ENCODE measurements at regions not wholly inside any gene's neighbourhood (a gene's known extent, or its start where the extent isn't known, plus 50 kb on each side); places are given as distances from the start of the nearest gene placed in this dataset.

DNA sequence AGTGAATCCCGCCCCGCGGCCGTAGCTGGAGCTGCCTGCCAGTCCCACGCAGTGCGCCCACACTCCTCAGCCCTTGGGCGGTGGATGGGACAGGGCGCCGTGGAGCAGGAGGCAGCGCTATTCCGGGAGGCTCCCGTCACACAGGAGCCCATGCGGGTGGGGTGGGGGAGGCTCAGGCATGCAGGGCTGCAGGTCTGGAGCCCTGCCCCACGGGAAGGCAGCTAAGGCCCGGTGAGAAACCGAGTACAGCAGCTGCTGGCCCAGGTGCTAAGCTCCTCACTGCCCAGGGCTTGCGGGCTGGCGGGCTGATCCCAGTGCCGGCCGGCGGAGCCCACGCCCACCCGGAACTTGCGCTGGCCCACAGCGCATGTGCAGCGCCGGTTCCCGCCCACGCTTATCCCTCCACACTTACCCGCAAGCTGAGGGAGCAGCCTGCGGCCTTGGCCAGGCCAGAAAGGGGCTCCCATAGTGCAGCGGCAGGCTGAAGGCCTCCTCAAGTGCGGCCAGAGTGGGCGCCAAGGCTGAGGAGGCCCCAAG, 1152.8 kb upstream of the CELF4 start:
- Histone ChIP-seq H3K4me3 (ENCODE audit: low read length in 2 of 2) (no peak overlapping the region), H3K9ac (ENCODE audit: low read length in 2 of 2) (no peak overlapping the region)

GRCh38 chr18:38709122-38709521, 1143.5 kb upstream of the CELF4 start:
- Histone ChIP-seq H3K9ac (ENCODE audit: low read length in 2 of 2) (no peak overlapping the region), H3K4me1 (ENCODE audit: control insufficient read depth, insufficient read depth, low read length) (no peaks in the 10 kb centered on the region), H3K9me3 (ENCODE audit: control insufficient read depth in 2 of 2, low read length in 2 of 2) (no peaks in the 10 kb centered on the region), H3K27me3 (ENCODE audit: control insufficient read depth in 1 of 2, insufficient read depth in 2 of 2, low read length in 2 of 2) (no peaks in the 10 kb centered on the region), H3K36me3 (ENCODE audit: control insufficient read depth in 2 of 2, insufficient read depth in 2 of 2, low read length in 2 of 2) (no peaks in the 10 kb centered on the region), H3K27ac (ENCODE audit: low read length) (no peak overlapping the region), H3K4me3 (ENCODE audit: low read length in 2 of 2) (no peak overlapping the region)

More for the DNA sequence above, 1152.8 kb upstream of the CELF4 start:
- Histone ChIP-seq H3K4me1 (ENCODE audit: control insufficient read depth, insufficient read depth, low read length) (no peaks in the 10 kb centered on the region), H3K27ac (ENCODE audit: low read length) (no peak overlapping the region), H3K27me3 (ENCODE audit: control insufficient read depth in 1 of 2, insufficient read depth in 2 of 2, low read length in 2 of 2) (no peaks in the 10 kb centered on the region), H3K9me3 (ENCODE audit: control insufficient read depth in 2 of 2, low read length in 2 of 2) (no peaks in the 10 kb centered on the region), H3K36me3 (ENCODE audit: control insufficient read depth in 2 of 2, insufficient read depth in 2 of 2, low read length in 2 of 2) (no peaks in the 10 kb centered on the region)

GRCh38 chr18:38706373-38706772, 1140.8 kb upstream of the CELF4 start:
- Histone ChIP-seq H3K27me3 (ENCODE audit: control insufficient read depth in 1 of 2, insufficient read depth in 2 of 2, low read length in 2 of 2) (no peaks in the 10 kb centered on the region), H3K36me3 (ENCODE audit: control insufficient read depth in 2 of 2, insufficient read depth in 2 of 2, low read length in 2 of 2) (no peaks in the 10 kb centered on the region), H3K9me3 (ENCODE audit: control insufficient read depth in 2 of 2, low read length in 2 of 2) (no peaks in the 10 kb centered on the region), H3K9ac (ENCODE audit: low read length in 2 of 2) (no peak overlapping the region), H3K4me3 (ENCODE audit: low read length in 2 of 2) (no peak overlapping the region), H3K4me1 (ENCODE audit: control insufficient read depth, insufficient read depth, low read length) (no peaks in the 10 kb centered on the region), H3K27ac (ENCODE audit: low read length) (no peak overlapping the region)

DNA sequence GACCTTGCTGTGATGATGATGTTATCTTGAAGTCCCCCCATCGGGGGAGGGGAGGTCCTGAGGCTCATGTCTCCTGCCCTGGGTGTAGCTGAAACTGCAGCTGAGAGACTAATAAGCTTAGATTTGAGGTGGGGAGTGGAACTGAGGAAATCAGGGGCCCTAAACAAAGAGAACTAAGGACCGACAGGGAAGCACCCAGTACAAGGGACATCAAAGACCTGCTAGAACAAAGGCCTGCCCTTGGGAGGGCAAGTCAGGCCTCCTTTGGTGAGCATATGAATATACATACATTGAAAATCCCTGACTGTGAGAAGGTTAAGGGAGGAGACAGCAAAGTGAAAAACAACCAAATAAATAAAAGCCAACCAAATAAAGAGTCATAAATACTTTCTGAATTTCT, 1132.5 kb upstream of the CELF4 start:
- Histone ChIP-seq H3K4me1 (ENCODE audit: control insufficient read depth, insufficient read depth, low read length) (no peaks in the 10 kb centered on the region), H3K27ac (ENCODE audit: low read length) (no peak overlapping the region), H3K9me3 (ENCODE audit: control insufficient read depth in 2 of 2, low read length in 2 of 2) (no peaks in the 10 kb centered on the region), H3K36me3 (ENCODE audit: control insufficient read depth in 2 of 2, insufficient read depth in 2 of 2, low read length in 2 of 2) (no peaks in the 10 kb centered on the region), H3K9ac (ENCODE audit: low read length in 2 of 2) (no peak overlapping the region), H3K27me3 (ENCODE audit: control insufficient read depth in 1 of 2, insufficient read depth in 2 of 2, low read length in 2 of 2) (no peaks in the 10 kb centered on the region), H3K4me3 (ENCODE audit: low read length in 2 of 2) (no peak overlapping the region)

DNA sequence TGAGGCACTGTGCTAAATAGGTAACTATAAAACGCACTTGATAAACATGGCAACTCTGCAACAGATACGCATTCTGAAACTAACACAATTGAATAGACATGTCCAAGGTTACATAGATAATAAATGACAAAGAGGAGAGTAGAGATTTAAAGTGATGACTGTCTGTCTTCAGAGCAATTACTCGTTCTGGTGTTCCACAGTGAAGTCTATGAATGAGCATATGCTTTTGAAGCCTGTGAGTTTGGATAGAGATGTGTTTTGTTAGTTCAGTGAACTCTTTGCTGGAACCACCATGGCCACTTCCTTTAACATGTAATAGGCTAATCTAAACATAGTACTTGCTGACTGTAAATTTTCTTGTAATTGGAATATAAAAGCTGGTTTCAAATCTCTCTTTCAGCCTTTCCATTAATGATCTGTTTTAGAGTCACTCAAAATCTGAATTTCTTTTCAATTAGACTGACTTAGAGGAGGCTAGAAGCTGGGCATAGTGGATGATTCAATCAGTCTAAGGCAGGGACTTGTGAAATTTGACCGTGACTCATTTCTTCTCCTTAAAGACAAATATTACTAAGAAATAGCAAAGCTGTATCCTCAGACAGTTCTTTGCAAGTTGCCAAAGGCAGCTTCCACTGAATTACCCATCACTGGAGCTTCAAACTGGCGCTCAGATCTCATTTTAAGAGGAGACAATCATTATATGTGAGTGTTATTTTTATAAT, 1130.1 kb upstream of the CELF4 start:
- H3K9me3 ChIP-seq (ENCODE audit: control insufficient read depth in 2 of 2, low read length in 2 of 2): no peaks in the 10 kb centered on the region
- H3K36me3 ChIP-seq (ENCODE audit: control insufficient read depth in 2 of 2, insufficient read depth in 2 of 2, low read length in 2 of 2): no peaks in the 10 kb centered on the region
- H3K9ac ChIP-seq (ENCODE audit: low read length in 2 of 2): no peak overlapping the region
- no peaks in the 10 kb centered on the region for H3K4me1 ChIP-seq (ENCODE audit: control insufficient read depth, insufficient read depth, low read length)
- no peaks in the 10 kb centered on the region for H3K27me3 ChIP-seq (ENCODE audit: control insufficient read depth in 1 of 2, insufficient read depth in 2 of 2, low read length in 2 of 2)
- no peak overlapping the region for H3K27ac ChIP-seq (ENCODE audit: low read length)
- H3K4me3 ChIP-seq (ENCODE audit: low read length in 2 of 2): no peak overlapping the region

DNA sequence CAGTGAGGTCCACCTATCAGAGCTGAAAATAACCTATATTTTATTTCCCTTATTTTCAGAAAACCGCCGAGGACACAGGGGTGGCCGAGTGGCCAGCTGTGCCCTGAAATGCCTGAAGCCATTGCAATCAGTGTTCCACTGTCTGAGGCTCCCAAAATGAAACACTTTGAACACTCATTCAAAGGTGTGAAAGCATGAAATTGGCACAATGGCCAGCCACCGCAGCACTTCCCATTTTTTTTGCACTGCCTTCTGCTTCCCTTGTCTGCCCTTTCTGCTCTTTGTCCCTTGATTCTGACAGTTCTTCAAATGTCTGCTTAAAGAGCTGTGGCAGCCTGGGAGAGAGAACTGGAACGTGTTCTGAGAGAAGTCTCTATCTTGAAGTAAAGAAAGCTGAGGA, 1127.5 kb upstream of the CELF4 start:
- Histone ChIP-seq H3K9ac (ENCODE audit: low read length in 2 of 2) (no peak overlapping the region), H3K27me3 (ENCODE audit: control insufficient read depth in 1 of 2, insufficient read depth in 2 of 2, low read length in 2 of 2) (no peaks in the 10 kb centered on the region), H3K4me3 (ENCODE audit: low read length in 2 of 2) (no peak overlapping the region), H3K36me3 (ENCODE audit: control insufficient read depth in 2 of 2, insufficient read depth in 2 of 2, low read length in 2 of 2) (no peaks in the 10 kb centered on the region), H3K9me3 (ENCODE audit: control insufficient read depth in 2 of 2, low read length in 2 of 2) (no peaks in the 10 kb centered on the region), H3K4me1 (ENCODE audit: control insufficient read depth, insufficient read depth, low read length) (no peaks in the 10 kb centered on the region), H3K27ac (ENCODE audit: low read length) (no peak overlapping the region)

GRCh38 chr18:38690626-38691025, 1125.0 kb upstream of the CELF4 start:
- Histone ChIP-seq H3K27me3 (ENCODE audit: control insufficient read depth in 1 of 2, insufficient read depth in 2 of 2, low read length in 2 of 2) (no peaks in the 10 kb centered on the region), H3K4me1 (ENCODE audit: control insufficient read depth, insufficient read depth, low read length) (no peaks in the 10 kb centered on the region), H3K9me3 (ENCODE audit: control insufficient read depth in 2 of 2, low read length in 2 of 2) (no peaks in the 10 kb centered on the region), H3K27ac (ENCODE audit: low read length) (no peak overlapping the region), H3K9ac (ENCODE audit: low read length in 2 of 2) (no peak overlapping the region), H3K4me3 (ENCODE audit: low read length in 2 of 2) (no peak overlapping the region), H3K36me3 (ENCODE audit: control insufficient read depth in 2 of 2, insufficient read depth in 2 of 2, low read length in 2 of 2) (no peaks in the 10 kb centered on the region)

GRCh38 chr18:38688416-38688815, 1122.8 kb upstream of the CELF4 start:
- Histone ChIP-seq H3K4me1 (ENCODE audit: control insufficient read depth, insufficient read depth, low read length) (no peaks in the 10 kb centered on the region), H3K27me3 (ENCODE audit: control insufficient read depth in 1 of 2, insufficient read depth in 2 of 2, low read length in 2 of 2) (no peaks in the 10 kb centered on the region), H3K4me3 (ENCODE audit: low read length in 2 of 2) (no peak overlapping the region), H3K36me3 (ENCODE audit: control insufficient read depth in 2 of 2, insufficient read depth in 2 of 2, low read length in 2 of 2) (no peaks in the 10 kb centered on the region), H3K9me3 (ENCODE audit: control insufficient read depth in 2 of 2, low read length in 2 of 2) (no peaks in the 10 kb centered on the region), H3K9ac (ENCODE audit: low read length in 2 of 2) (no peak overlapping the region), H3K27ac (ENCODE audit: low read length) (no peak overlapping the region)

GRCh38 chr18:38670486-38670885, 1104.9 kb upstream of the CELF4 start:
- Histone ChIP-seq H3K4me3 (ENCODE audit: low read length in 2 of 2) (no peak overlapping the region), H3K27ac (ENCODE audit: low read length) (no peak overlapping the region), H3K9ac (ENCODE audit: low read length in 2 of 2) (no peak overlapping the region), H3K9me3 (ENCODE audit: control insufficient read depth in 2 of 2, low read length in 2 of 2) (peaks cover 6 to 13% of the 10 kb centered on the region in 2 donors), H3K4me1 (ENCODE audit: control insufficient read depth, insufficient read depth, low read length) (no peaks in the 10 kb centered on the region), H3K36me3 (ENCODE audit: control insufficient read depth in 2 of 2, insufficient read depth in 2 of 2, low read length in 2 of 2) (no peaks in the 10 kb centered on the region), H3K27me3 (ENCODE audit: control insufficient read depth in 1 of 2, insufficient read depth in 2 of 2, low read length in 2 of 2) (no peaks in the 10 kb centered on the region)

DNA sequence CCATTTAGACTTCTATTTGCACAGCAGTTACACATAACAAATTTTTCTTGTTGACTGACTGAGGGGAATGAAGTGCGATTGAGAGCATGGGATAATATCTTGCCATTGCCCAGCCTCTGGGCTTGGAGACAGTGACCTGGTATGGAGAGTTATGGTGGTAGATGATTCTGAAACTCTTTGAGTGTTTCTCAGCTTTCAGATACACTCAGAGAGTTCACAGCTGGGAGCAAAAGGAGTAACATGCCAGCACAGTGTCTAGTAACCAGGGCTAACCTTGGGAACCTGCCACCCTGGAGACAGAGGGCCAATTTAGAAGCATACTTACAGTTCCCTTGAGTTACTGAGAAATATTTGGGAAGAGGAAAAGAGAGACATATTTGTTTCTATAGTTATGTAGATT, 1099.3 kb upstream of the CELF4 start:
- Histone ChIP-seq H3K36me3 (ENCODE audit: control insufficient read depth in 2 of 2, insufficient read depth in 2 of 2, low read length in 2 of 2) (no peaks in the 10 kb centered on the region), H3K4me3 (ENCODE audit: low read length in 2 of 2) (peak overlapping the region in 1 of 2 donors; percentile 43), H3K27me3 (ENCODE audit: control insufficient read depth in 1 of 2, insufficient read depth in 2 of 2, low read length in 2 of 2) (no peaks in the 10 kb centered on the region), H3K4me1 (ENCODE audit: control insufficient read depth, insufficient read depth, low read length) (peaks cover 3% of the 10 kb centered on the region), H3K9me3 (ENCODE audit: control insufficient read depth in 2 of 2, low read length in 2 of 2) (no peaks in the 10 kb centered on the region), H3K27ac (ENCODE audit: low read length) (no peak overlapping the region), H3K9ac (ENCODE audit: low read length in 2 of 2) (no peak overlapping the region)

DNA sequence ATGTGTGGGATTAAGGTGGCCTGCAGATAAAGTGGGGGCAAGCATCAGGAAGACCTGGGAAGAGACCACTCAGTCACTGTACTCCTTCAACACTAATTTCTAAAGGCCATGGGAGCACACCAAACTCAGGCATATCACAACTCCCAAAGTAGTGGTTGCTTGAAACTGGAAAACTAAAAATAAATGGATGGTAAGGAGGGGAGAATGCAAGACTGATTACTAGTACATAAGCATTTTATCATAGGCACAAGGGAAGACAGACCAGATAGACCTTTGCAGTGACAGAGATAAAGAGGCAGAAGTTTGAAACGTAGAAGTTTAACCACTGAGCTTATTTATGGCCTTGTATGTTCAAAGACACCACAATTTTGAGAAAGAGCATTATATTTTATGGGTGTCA, 1098.1 kb upstream of the CELF4 start:
- no peaks in the 10 kb centered on the region for H3K27me3 ChIP-seq (ENCODE audit: control insufficient read depth in 1 of 2, insufficient read depth in 2 of 2, low read length in 2 of 2)
- H3K4me1 ChIP-seq (ENCODE audit: control insufficient read depth, insufficient read depth, low read length): peaks cover 3% of the 10 kb centered on the region
- H3K36me3 ChIP-seq (ENCODE audit: control insufficient read depth in 2 of 2, insufficient read depth in 2 of 2, low read length in 2 of 2): no peaks in the 10 kb centered on the region
- H3K27ac ChIP-seq (ENCODE audit: low read length): no peak overlapping the region
- no peak overlapping the region for H3K9ac ChIP-seq (ENCODE audit: low read length in 2 of 2)
- no peak overlapping the region for H3K4me3 ChIP-seq (ENCODE audit: low read length in 2 of 2)
- H3K9me3 ChIP-seq (ENCODE audit: control insufficient read depth in 2 of 2, low read length in 2 of 2): no peaks in the 10 kb centered on the region

Measured in stomach smooth muscle (tissue), 2 donors.